Choroid plexus epithelial cell (primary cell): ENCODE measurements at regions not wholly inside any gene's neighbourhood (a gene's known extent, or its start where the extent isn't known, plus 50 kb on each side); places are given as distances from the start of the nearest gene placed in this dataset.

Experiments
- DNase-seq: peaks from one replicate; pipeline ENCODE4 v3.0.0-alpha.2; 2010; ENCODE audit warnings: low read depth
- H3K4me3 ChIP-seq: 2 replicates; pipeline ENCODE4 v1.5.1; 2011; ENCODE audit warnings: low read depth, mild to moderate bottlenecking, control low read depth, low read length, moderate library complexity
- TF ChIP-seq, protein P1 (sequence below): conservative IDR thresholded peaks from 2 replicates; pipeline ENCODE4 v1.5.1; 2011; ENCODE audit warnings: low read depth, mild to moderate bottlenecking, control low read depth, inconsistent platforms, low read length, moderate library complexity

GRCh38 chr7:42792841-42793240, 119.0 kb downstream of the C7orf25 start:
- TF ChIP-seq, protein P1, sequence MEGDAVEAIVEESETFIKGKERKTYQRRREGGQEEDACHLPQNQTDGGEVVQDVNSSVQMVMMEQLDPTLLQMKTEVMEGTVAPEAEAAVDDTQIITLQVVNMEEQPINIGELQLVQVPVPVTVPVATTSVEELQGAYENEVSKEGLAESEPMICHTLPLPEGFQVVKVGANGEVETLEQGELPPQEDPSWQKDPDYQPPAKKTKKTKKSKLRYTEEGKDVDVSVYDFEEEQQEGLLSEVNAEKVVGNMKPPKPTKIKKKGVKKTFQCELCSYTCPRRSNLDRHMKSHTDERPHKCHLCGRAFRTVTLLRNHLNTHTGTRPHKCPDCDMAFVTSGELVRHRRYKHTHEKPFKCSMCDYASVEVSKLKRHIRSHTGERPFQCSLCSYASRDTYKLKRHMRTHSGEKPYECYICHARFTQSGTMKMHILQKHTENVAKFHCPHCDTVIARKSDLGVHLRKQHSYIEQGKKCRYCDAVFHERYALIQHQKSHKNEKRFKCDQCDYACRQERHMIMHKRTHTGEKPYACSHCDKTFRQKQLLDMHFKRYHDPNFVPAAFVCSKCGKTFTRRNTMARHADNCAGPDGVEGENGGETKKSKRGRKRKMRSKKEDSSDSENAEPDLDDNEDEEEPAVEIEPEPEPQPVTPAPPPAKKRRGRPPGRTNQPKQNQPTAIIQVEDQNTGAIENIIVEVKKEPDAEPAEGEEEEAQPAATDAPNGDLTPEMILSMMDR = no peak
- no peak for DNase-seq
- no peak overlapping the region for H3K4me3 ChIP-seq

GRCh38 chr7:42790196-42790595, 121.7 kb downstream of the C7orf25 start:
- DNase-seq = peak; percentile 2
- TF ChIP-seq, protein P1 = no peak
- no peak overlapping the region for H3K4me3 ChIP-seq

DNA sequence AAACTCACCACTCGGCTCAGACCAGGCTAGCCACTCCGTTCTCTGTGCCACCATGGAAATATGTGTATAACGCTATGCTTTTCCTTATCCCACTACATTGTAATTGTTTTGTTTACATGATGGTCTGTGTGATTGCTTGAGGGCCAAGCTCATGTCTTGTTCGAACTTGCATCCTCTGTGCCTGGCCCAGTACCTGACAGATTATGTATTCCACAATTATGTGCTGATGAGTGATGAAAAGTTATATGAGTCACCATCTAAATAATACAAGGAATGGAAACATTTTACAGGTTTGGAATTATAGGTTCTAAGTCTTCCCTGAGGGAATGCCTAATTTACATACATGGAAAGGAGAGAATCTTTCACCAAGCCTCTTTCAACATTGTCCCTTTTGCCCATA, 137.4 kb downstream of the C7orf25 start:
- TF ChIP-seq, protein P1 = no peak
- H3K4me3 ChIP-seq = no peak overlapping the region
- no peak for DNase-seq

DNA sequence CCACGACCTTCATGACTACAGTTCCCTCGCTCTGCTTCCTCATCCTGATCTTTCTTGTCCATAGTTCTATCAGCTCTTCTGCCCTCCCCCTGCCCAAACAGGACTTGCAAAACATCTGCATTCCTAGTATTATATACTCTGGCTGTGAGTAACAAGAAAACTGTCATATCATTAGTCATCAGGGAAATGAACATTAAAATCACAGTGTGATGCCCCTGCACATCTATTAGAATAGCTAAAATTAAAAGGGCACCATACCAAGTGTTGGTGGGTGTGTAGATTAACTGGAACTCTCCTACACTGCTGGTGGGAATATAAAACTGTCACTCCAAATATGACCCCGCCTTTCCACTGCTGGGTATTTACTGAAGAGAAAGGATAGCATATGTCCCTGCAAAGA, 141.8 kb downstream of the C7orf25 start:
- DNase-seq = no peak
- TF ChIP-seq, protein P1 = no peak
- no peak overlapping the region for H3K4me3 ChIP-seq

- no peak for DNase-seq
- TF ChIP-seq, protein P1 = no peak
- no peak overlapping the region for H3K4me3 ChIP-seq
Measured at GRCh38 chr7:42768045-42768444, 143.8 kb downstream of the C7orf25 start.

- TF ChIP-seq, protein P1 = no peak
- H3K4me3 ChIP-seq = no peak overlapping the region
- DNase-seq = no peak
Measured at GRCh38 chr7:42766782-42767423, 145.0 kb downstream of the C7orf25 start.

DNA sequence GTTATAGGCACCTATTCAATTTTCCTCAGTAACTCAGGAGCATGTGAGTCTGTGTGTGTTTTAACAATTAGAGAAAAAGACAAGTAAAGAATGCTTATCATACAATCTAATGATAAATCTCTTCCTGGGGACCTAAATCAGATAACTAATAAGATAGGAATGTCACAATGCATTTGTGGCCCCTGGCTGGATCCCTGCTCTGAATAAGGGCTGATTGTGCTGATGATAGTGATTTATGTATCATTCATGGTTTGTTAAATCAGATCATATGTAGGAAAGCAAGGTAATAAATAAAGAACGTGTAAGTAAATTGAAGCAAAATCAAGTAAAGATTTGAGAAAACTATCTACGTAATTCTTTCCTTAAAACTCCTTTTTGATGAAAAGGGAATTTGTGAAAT, 145.9 kb downstream of the C7orf25 start:
- no peak for DNase-seq
- TF ChIP-seq, protein P1 = no peak
- H3K4me3 ChIP-seq = no peak overlapping the region
